Mesodermal cell (in vitro differentiated cells): ENCODE measurements at regions not wholly inside any gene's neighbourhood (a gene's known extent, or its start where the extent isn't known, plus 50 kb on each side); places are given as distances from the start of the nearest gene placed in this dataset.
"Not testable (repeated sequence)": the region's sequence is repeated elsewhere in the genome, so short reads cannot be mapped to it uniquely, and the experiment has no call there.

Experiments used
- H3K27ac ChIP-seq: 2 replicates; pipeline ENCODE4 v1.7.0; 2013; ENCODE audit warnings: mild to moderate bottlenecking, low read depth, low read length, moderate library complexity; ENCODE audit not compliant: severe bottlenecking
- H3K36me3 ChIP-seq: 2 replicates; pipeline ENCODE4 v1.7.1; 2013; ENCODE audit warnings: mild to moderate bottlenecking, low read length, moderate library complexity; ENCODE audit not compliant: control insufficient read depth, insufficient read depth
- H3K4me1 ChIP-seq: one replicate; pipeline ENCODE4 v1.7.1; 2013; ENCODE audit warnings: mild to moderate bottlenecking, low read length; ENCODE audit not compliant: insufficient read depth, control insufficient read depth, poor library complexity, severe bottlenecking
- H3K4me3 ChIP-seq: 2 replicates; pipeline ENCODE4 v1.7.0; 2013; ENCODE audit warnings: low read length, control low read depth, mild to moderate bottlenecking; ENCODE audit not compliant: insufficient read depth, poor library complexity, severe bottlenecking; ENCODE audit errors: extremely low read depth
- H3K9me3 ChIP-seq: 2 replicates; pipeline ENCODE4 v1.7.1; 2013; ENCODE audit warnings: mild to moderate bottlenecking, low read length, moderate library complexity; ENCODE audit not compliant: control insufficient read depth
- WGBS, 2 experiments: methylation state at CpG; one replicate each; pipeline ENCODE4 v1.1.5; 2013; ENCODE audit warnings: missing lambda C conversion rate in 2 of 2; ENCODE audit not compliant: insufficient coverage in 2 of 2; 5-methylcytosine and 5-hydroxymethylcytosine counted together

DNA sequence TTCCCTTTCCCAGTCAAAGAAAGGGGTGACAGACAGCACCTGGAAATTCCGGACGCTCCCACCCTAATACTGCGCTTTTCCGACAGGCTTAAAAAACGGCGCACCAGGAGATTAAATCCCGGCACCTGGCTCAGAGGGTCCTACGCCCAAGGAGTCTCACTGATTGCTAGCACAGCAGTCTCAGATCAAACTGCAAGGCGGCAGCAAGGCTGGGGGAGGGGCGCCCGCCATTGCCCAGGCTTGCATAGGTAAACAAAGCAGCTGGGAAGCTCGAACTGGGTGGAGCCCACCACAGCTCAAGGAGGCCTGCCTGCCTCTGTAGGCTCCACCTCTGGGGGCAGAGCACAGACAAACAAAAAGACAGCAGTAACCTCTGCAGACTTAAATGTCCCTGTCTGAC is 585.7 kb downstream of the TBC1D32 start:
- H3K9me3 ChIP-seq, H3K36me3 ChIP-seq, H3K4me1 ChIP-seq, H3K4me3 ChIP-seq, H3K27ac ChIP-seq: not testable (repeated sequence)
- 87 to 89% methylated on average over 5 to 7 of the region's 12 CpGs for WGBS, 2 experiments

DNA sequence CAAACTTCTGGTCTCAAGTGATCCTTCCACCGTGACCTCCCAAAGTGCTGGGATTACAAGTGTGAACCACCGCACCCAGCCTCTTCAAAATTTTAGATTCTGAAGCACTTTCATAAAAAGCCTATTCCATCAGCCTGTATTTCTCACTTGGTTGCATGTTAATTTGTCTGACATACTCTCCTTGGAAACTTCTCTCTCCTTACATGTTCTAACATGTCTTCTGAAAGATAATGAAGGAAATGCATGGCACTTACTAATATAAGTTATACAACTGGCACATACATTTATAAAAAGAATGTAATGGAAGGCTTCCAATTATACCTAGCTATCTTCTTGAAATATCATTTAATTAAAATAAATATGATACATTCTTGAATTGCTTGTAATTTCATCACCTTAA is 597.5 kb downstream of the TBC1D32 start:
- Histone ChIP-seq H3K4me1 (no peaks in the 10 kb centered on the region), H3K36me3 (no peaks in the 10 kb centered on the region), H3K4me3 (no peak overlapping the region), H3K27ac (no peak overlapping the region), H3K9me3 (peaks cover 6% of the 10 kb centered on the region)
- 87 to 92% methylated on average over 2 of the region's 2 CpGs for WGBS, 2 experiments

DNA sequence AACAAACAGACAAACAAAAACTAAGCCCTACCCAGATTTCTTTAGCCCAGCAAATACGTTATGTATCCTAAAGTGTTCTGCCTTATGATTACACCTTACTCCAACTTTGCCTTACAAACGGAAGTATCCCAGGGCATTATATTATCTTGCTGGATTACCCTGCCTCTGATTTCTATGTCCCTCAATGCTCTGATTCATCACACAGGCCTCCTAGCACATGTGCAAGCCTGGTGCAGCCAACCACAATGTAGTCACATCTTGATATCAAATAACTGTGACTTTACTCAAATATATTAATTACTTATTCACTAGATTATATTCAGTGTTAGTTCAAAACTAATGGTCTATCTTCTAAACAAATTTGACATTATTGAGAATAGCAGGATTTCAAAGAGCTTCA is 598.6 kb downstream of the TBC1D32 start:
- H3K4me1 ChIP-seq = no peaks in the 10 kb centered on the region
- WGBS, 2 experiments = 86 to 94% methylated on average over 2 of the region's 2 CpGs
- peaks cover 6% of the 10 kb centered on the region for H3K9me3 ChIP-seq
- no peaks in the 10 kb centered on the region for H3K36me3 ChIP-seq
- H3K4me3 ChIP-seq = no peak overlapping the region
- H3K27ac ChIP-seq = no peak overlapping the region

DNA sequence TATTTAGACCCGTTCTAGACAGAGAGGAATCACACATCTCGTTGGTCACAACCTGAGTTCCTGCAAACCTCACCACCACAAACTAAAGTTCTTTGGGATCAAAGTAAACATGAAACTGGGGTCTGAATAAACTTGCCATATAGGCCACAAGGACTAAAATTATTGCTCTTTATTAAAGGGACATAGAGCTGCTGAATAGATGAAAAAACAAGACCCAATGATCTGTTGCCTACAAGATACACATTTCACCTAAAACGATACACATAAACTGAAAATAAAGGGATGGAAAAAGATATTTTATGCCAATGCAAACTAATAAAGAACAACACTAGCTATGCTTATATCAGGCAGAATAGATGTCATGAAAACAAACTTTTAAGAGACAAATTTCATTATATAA is 623.0 kb downstream of the TBC1D32 start:
- H3K4me3 ChIP-seq = no peak overlapping the region
- H3K27ac ChIP-seq = no peak overlapping the region
- 50 to 100% methylated on average over 1 to 2 of the region's 3 CpGs for WGBS, 2 experiments
- H3K36me3 ChIP-seq = no peaks in the 10 kb centered on the region
- no peaks in the 10 kb centered on the region for H3K9me3 ChIP-seq
- no peaks in the 10 kb centered on the region for H3K4me1 ChIP-seq

DNA sequence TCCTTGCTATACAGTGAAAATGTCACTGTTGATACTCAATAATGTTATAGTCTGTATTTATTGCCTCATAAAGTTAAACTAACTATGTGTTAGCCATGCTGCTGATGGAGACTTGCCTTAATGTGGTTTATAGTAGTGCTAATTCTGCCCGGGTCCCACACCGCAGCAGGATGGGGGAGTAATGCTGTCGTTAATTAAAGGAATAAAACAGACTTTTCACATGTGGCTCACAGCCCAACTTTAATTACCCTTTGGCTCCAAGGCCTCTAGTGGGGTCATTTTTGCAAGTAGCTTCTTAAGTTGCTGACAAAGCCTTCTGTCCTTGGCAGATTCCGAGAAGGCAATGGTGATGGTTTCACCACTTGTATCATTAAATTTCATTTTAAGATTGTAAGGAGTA is 634.3 kb downstream of the TBC1D32 start:
- H3K4me3 ChIP-seq = no peak overlapping the region
- no peak overlapping the region for H3K27ac ChIP-seq
- no CpG with 5 or more reads among the region's 4 CpGs for WGBS, 2 experiments
- H3K9me3 ChIP-seq = no peaks in the 10 kb centered on the region
- no peaks in the 10 kb centered on the region for H3K4me1 ChIP-seq
- no peaks in the 10 kb centered on the region for H3K36me3 ChIP-seq

DNA sequence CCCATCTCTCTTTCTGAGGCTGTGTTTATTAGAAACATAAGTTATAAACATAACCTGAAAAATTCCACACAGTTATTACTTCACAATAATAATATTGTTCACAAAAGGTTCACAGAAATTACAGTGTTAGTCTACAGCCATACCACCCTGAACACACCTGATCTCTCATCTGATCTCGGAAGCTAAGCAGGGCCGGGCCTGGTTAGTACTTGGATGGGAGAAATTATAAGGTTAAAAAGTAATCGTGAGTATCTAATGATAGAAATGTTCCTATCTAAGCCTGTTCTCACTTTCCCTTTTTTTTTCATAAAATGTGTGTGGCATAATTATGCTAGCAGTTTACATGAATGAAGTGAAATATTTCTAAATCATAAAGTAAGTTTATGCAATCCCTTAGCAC is 647.8 kb downstream of the TBC1D32 start:
- WGBS, 2 experiments = no CpG with 5 or more reads among the region's 3 CpGs
- H3K4me3 ChIP-seq = no peak overlapping the region
- H3K36me3 ChIP-seq = no peaks in the 10 kb centered on the region
- no peak overlapping the region for H3K27ac ChIP-seq
- H3K9me3 ChIP-seq = no peaks in the 10 kb centered on the region
- H3K4me1 ChIP-seq = no peaks in the 10 kb centered on the region

DNA sequence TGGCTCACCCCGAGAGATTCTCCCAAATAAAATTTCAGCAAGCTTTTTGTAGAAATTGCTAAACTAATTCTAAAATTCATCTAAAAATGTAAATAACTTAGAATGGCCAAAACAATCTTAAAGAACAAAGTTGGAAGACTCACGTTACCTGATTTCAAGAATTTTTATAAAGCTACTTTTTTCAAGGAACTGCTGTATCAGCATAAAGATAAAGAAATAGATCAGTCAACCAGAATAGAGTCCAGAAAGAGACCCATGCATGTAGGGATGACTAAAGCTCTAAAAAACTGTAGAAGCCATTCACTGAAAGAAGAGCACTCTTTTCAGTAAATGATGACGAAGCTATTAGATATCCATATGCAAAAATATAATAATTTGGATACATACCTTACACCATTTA is 652.1 kb downstream of the TBC1D32 start:
- Histone ChIP-seq H3K4me1 (no peaks in the 10 kb centered on the region), H3K36me3 (no peaks in the 10 kb centered on the region), H3K4me3 (no peak overlapping the region), H3K27ac (no peak overlapping the region), H3K9me3 (no peaks in the 10 kb centered on the region)
- WGBS, 2 experiments = no CpG with 5 or more reads among the region's 3 CpGs

DNA sequence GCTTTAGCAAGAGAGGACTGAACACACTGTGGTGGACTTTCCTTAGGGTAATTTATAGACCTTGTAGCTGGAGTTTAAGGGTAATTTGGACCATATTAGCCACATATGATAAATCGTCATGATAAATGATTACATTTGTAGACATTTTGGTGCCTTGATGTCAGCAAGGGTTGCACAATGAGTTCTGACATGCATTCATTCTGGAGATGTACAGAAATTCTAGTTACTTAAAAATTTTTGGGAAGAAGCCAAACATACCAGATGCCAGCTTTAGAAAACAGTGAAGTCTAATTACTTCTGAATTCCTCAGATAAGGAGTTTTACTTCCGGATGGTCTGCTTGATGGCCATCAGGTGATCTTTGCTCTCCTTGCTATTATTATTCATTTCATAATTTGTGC is 653.1 kb downstream of the TBC1D32 start:
- Histone ChIP-seq H3K9me3 (no peaks in the 10 kb centered on the region), H3K36me3 (no peaks in the 10 kb centered on the region), H3K4me3 (no peak overlapping the region), H3K27ac (no peak overlapping the region), H3K4me1 (no peaks in the 10 kb centered on the region)
- 100% methylated on average over 1 of the region's 2 CpGs; no CpG with 5 or more reads in 1 of the 2 experiments for whole genome bisulfite sequencing, 2 experiments

DNA sequence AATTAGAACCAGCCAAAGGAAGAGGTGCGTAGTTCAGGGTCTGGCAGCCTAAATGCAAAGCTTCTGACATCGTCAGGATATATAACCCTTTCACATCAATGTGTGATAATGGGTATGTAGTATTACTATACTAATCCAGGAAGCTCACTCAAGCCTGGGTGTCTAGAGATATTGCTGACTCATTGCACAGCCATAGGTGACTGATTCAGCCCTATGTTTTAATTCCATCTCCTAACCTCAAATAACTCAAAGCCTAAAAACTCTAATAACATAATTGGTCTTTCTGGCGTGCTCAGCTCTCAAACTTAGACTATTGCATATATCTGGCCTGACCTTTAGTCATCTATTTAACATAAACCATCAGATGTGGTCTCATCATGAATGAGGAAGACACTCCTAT is 658.4 kb downstream of the TBC1D32 start:
- 75 to 83% methylated on average over 1 of the region's 3 CpGs for WGBS, 2 experiments
- Histone ChIP-seq H3K4me3 (no peak overlapping the region), H3K9me3 (no peaks in the 10 kb centered on the region), H3K36me3 (no peaks in the 10 kb centered on the region), H3K27ac (no peak overlapping the region), H3K4me1 (no peaks in the 10 kb centered on the region)

DNA sequence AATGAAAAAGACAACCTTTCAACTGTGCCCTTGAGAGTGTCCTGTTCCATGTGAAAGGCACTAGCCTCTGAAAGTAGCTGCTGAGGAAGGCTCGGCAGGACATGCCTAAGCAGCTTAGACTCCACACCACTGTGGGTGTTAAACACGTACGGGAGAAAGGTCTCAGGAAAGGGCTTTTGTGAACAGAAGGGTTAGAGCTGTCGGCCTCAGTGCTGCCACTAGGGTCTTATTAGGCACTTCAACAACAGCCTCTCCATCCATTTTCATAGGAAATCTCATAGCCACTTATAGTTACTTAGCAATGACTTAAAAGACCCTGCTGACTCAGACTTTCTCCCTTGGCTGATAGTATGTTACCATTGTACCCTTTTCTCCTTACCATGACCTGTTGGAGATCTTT is 662.8 kb downstream of the TBC1D32 start:
- Histone ChIP-seq H3K36me3 (no peaks in the 10 kb centered on the region), H3K27ac (no peak overlapping the region), H3K4me1 (no peaks in the 10 kb centered on the region), H3K4me3 (no peak overlapping the region), H3K9me3 (no peaks in the 10 kb centered on the region)
- 33 to 40% methylated on average over 3 to 4 of the region's 4 CpGs for WGBS, 2 experiments

DNA sequence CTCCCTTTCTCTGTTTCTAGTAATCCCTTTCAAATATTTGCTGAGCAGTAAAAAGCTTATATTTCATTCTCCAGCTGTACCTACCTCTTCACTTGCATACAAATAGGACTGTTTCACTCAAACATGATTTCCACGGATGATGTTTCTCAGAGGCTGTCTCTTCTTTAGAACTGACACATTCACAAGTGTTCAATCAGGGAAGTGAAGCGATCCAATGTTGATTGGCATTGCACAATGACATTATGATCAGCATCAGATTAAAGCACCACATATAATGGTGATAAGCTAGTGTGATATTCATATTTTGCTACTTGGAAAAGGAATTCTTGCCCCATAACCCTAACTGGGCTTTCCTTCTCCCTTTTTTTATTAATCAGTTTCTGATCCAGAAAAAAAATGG is 681.8 kb downstream of the TBC1D32 start:
- H3K27ac ChIP-seq = no peak overlapping the region
- H3K4me1 ChIP-seq = no peaks in the 10 kb centered on the region
- H3K4me3 ChIP-seq = no peak overlapping the region
- 93% methylated on average over 2 of the region's 2 CpGs; no CpG with 5 or more reads in 1 of the 2 experiments for WGBS, 2 experiments
- H3K36me3 ChIP-seq = no peaks in the 10 kb centered on the region
- no peaks in the 10 kb centered on the region for H3K9me3 ChIP-seq

DNA sequence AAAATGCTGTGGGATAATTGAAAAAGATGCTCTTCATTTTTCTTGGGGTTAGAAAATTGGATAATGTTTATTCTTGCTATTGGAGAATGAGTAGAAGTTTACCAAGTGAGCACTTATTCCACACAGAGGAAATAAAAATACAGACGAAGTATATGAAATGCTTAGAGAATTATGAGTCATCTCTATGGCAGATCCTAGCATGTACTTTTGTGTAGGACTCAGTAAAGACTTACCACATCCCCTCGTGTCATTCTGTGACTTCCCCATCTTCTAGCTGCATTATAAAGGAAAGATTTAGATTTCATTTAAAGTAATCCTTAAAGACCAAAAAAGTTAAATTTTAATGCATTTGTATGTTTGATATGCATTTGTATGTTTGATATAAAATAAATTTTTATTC is 685.6 kb downstream of the TBC1D32 start:
- no peaks in the 10 kb centered on the region for H3K36me3 ChIP-seq
- no peaks in the 10 kb centered on the region for H3K9me3 ChIP-seq
- H3K4me1 ChIP-seq = no peaks in the 10 kb centered on the region
- no peak overlapping the region for H3K27ac ChIP-seq
- no peak overlapping the region for H3K4me3 ChIP-seq
- no CpG with 5 or more reads among the region's 2 CpGs for WGBS, 2 experiments
